RPMI8226 (cell line): ENCODE measurements at regions not wholly inside any gene's neighbourhood (a gene's known extent, or its start where the extent isn't known, plus 50 kb on each side); places are given as distances from the start of the nearest gene placed in this dataset.
"Not testable (repeated sequence)": the region's sequence is repeated elsewhere in the genome, so short reads cannot be mapped to it uniquely, and the experiment has no call there.

Experiments used
- DNase-seq: peaks from one replicate; pipeline ENCODE4 v3.0.0-alpha.2; 2015

DNA sequence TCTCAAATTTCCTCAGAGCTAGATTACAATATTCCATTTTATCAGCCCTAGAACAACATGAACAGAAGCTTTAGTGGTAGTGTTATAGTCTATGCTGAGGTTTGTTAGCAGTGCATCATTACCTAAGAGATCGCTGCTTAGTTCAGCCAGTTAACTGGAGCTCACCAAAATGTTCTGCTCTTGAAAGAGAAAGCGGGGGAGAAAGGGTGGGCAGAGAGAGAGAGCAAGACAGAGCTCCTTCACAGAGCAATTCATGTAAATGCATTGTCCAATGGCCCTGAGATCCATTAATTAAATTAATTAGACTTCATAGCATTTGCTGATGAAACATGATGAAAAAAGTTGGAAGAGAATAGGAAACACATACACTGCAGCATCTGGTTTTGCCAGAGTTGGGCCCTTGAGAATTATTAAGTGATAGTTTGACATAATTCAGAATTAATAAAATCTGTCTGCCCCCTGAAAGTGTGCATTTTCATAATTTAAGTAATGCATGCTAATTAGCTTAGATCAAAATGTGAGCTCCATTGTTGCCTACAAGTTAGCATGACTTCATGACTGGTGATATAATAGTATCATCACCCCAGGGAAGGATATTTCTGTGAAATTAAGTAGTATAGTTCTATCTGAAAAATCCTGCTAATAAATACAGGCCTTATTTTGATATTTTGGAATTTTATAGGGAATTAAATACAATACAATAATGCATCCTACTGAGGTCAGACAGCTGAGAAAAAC is 86.9 kb upstream of the LYSMD4 start:
- no peak for DNase-seq

DNA sequence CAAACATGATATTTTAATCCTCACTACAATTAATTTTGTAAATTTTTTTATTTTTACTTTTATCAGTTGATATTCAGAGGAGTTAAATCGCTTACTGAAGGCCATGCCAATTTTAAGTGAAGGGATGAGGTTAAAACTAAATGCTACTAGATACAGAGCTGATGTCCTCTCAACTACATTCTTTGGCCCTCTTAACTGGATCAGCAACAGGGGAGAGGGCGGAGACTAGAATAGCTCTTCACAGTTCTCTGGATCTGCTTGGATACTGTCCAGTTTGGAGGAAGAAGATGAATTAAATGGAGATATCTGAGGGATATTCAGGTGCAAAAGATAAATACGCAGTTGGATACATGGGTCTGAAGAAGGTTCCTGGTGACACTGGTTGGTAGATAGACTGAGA is 85.6 kb upstream of the LYSMD4 start:
- no peak for DNase-seq

DNA sequence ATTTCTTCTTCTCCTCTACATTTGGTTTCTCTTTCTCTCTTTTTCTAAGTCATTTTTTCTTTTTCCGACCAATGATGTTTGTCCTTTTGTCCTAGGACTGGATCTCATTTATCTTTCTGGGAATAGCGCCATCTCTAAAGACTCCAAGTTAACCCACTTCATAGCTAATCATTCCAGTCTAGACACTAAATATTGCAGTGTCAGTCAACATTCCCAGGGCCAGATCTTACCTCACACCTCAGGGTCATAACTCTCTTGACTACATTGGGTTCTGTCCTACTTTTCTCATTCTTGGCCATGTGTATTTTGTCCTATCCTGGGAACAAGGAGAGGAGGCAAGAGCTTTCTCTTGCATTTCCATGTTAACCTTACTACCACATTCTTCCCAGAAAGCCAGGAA is 83.6 kb upstream of the LYSMD4 start:
- DNase-seq: not testable (repeated sequence)

- DNase-seq: not testable (repeated sequence)
These were observed 77.4 kb upstream of the LYSMD4 start for GRCh38 chr15:99810663-99811062.

- not testable (repeated sequence) for DNase-seq
These were observed 66.6 kb upstream of the LYSMD4 start for GRCh38 chr15:99799854-99800250.

- not testable (repeated sequence) for DNase-seq
These were observed 66.1 kb upstream of the LYSMD4 start for GRCh38 chr15:99799182-99799853.

GRCh38 chr15:99796940-99797870 is 64.0 kb upstream of the LYSMD4 start:
- not testable (repeated sequence) for DNase-seq

DNA sequence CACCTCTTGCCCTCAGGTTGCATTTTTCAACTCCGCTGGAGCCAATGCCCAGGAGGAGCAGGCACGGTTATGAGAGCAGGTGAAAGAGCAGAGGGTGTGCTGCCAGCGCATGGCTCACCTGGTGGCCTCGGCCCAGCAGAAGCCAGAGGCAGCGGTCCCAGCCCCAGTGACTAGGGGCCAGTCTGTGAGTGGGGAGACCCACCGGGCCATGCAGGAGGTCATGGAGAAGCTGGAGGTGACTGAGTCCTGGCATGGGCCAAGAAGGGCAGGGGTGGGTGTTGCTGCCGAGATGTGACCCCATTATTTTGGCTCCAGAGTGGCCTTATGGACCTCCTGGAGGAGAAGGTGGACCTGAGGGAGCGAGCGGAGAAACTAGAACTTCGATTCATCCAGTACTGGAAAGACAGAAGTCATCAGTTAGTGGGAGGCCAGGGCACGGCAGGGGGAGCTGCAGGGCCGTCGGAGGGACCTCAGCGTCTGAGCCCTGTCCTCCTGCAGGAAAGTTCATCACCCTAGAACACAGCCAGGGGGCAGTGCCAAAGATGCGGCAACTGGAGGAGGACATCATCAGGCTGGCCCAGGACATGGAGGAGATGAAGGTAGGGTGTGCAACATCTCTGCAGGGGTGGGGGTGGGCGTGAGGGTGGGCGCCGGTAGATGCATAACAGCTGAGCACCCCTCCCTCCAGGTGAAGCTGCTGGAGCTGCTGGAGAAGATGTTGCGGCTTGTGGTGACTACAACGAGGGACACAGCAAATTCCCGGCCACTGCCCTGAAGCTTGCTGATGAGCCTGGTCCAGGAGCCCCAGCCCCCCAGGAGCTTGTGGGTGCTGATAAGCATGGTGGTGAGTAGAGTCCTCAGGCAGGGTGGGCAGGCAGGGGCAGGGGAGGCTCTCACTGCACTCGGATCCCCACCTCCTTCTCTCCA is 58.9 kb upstream of the LYSMD4 start:
- DNase-seq: peak; percentile 44

- not testable (repeated sequence) for DNase-seq
These were observed 57.5 kb upstream of the LYSMD4 start for GRCh38 chr15:99790751-99791150.

GRCh38 chr15:99788156-99788555 is 54.9 kb upstream of the LYSMD4 start:
- no peak for DNase-seq

DNA sequence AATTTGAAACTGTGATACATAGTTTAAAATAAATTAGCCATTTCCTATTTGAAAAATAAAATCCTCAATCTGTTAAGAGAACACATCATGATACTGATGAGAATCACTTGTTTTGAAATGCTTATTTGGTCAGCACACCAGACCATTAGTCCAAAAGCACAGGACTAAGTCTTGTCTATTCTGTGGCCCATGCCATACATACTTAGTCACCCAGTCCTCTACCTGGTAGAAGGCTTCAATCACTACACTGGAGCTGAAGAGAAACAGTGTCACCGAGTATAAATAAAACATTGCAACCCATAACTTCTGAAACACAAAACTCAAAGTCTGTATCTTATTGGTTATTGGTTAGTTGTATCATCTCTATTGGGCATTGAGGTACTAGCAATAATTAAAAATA is 51.6 kb upstream of the LYSMD4 start:
- not testable (repeated sequence) for DNase-seq

DNA sequence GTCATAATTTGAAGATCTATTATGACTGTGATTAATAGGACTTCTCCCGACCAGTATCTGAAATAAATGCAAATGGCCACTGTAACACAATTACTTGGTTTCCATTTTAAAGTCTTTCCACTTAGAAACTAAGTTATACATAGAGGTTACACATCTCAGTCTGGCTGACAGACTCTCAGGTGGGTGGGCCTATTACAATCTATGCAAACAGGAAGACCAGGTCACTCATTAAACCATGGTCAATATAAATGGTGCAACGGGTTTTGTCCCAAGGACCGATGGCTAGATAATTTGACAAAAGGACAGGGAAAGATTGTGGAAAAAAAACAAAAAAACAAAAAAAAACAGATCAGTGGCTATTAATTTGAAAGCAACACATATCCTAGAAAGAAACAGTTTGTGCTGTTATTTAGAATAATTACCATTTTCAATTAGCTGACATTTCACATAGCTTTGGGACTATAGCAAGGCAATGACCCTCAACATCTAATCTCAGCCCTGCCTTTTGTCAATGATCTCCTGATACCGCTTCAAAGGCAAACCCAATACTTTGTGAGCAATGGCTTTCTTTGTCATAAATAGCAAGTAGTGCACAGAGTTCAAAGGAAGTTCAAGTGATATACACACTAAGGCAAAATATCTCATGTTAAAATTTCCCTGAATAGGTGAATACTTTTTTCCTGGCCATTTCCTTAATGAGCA is 50.8 kb upstream of the LYSMD4 start:
- DNase-seq: not testable (repeated sequence)
